WTC11 (cell line): ENCODE measurements at regions not wholly inside any gene's neighbourhood (a gene's known extent, or its start where the extent isn't known, plus 50 kb on each side); places are given as distances from the start of the nearest gene placed in this dataset.

Source experiments
- ATAC-seq: fragments of 200-7000 bp; cut with Tn5 transposase; 2 replicates; pipeline ENCODE4 v1.10.0; 2021; ENCODE audit warnings: mild to moderate bottlenecking, moderate library complexity
- CTCF ChIA-PET: fragments of 300-600 bp; sonication (Branson Sonifier 250); formaldehyde crosslinking; loops from one replicate; lab custom pipeline; 2021; ENCODE audit warnings: antibody characterized with exemption; lab: Charles Lee
- POLR2A ChIA-PET: fragments of 350-600 bp; sonication (Branson Sonifier 250); formaldehyde crosslinking; loops from one replicate; lab custom pipeline; 2021; ENCODE audit warnings: antibody characterized with exemption; lab: Charles Lee
- DNase-seq: peaks from one replicate; pipeline ENCODE4 v3.0.0; 2021; ENCODE audit warnings: low spot score
- H3K27ac Mint-ChIP-seq: 2 replicates; pipeline ENCODE4 v1.8.0; 2021; ENCODE audit warnings: mixed read lengths
- H3K27me3 Mint-ChIP-seq: 2 replicates; pipeline ENCODE4 v1.8.0; 2021; ENCODE audit warnings: low read depth, mild to moderate bottlenecking, moderate library complexity, mixed read lengths
- H3K36me3 Mint-ChIP-seq: 2 replicates; pipeline ENCODE4 v1.8.0; 2021; ENCODE audit warnings: mixed read lengths
- H3K4me1 Mint-ChIP-seq: 2 replicates; pipeline ENCODE4 v1.8.0; 2022; ENCODE audit warnings: mixed read lengths
- H3K4me3 Mint-ChIP-seq: 2 replicates; pipeline ENCODE4 v1.8.0; 2021; ENCODE audit warnings: mild to moderate bottlenecking, moderate library complexity, mixed read lengths
- H3K9me3 Mint-ChIP-seq: 2 replicates; pipeline ENCODE4 v1.8.0; 2021; ENCODE audit warnings: mixed read lengths
- ARID4B ChIP-seq: sonication (generic); formaldehyde crosslinking; IDR thresholded peaks from 2 replicates; pipeline ENCODE4 v1.8.0; 2023; ENCODE audit warnings: missing genetic modification reagents, mild to moderate bottlenecking, borderline replicate concordance
- ATF2 ChIP-seq: sonication (generic); formaldehyde crosslinking; IDR thresholded peaks from 2 replicates; pipeline ENCODE4 v1.8.1; 2022; ENCODE audit warnings: low read depth, missing genetic modification reagents, borderline replicate concordance
- CDX4 ChIP-seq: fragments of 250-450 bp; sonication (Bioruptor Pico); IDR thresholded peaks from 2 replicates; pipeline ENCODE4 v1.9.0; 2021; ENCODE audit warnings: moderate library complexity, mild to moderate bottlenecking, inconsistent platforms, borderline replicate concordance
- CREM ChIP-seq: sonication (generic); formaldehyde crosslinking; IDR thresholded peaks from 2 replicates; pipeline ENCODE4 v1.8.1; 2022; ENCODE audit warnings: mild to moderate bottlenecking, missing genetic modification reagents, moderate library complexity
- E2F1 ChIP-seq: sonication (generic); formaldehyde crosslinking; IDR thresholded peaks from 2 replicates; pipeline ENCODE4 v1.8.0; 2022; ENCODE audit warnings: mild to moderate bottlenecking, missing genetic modification reagents
- ESRRA ChIP-seq: sonication (generic); formaldehyde crosslinking; IDR thresholded peaks from 2 replicates; pipeline ENCODE4 v1.8.1; 2022; ENCODE audit warnings: mild to moderate bottlenecking, missing genetic modification reagents, borderline replicate concordance
- FOXJ3 ChIP-seq: sonication (generic); formaldehyde crosslinking; IDR thresholded peaks from 2 replicates; pipeline ENCODE4 v1.9.0; 2021; ENCODE audit warnings: missing genetic modification reagents, mild to moderate bottlenecking, borderline replicate concordance
- JAZF1 ChIP-seq: fragments of 250-450 bp; sonication (Bioruptor Pico); IDR thresholded peaks from 2 replicates; pipeline ENCODE4 v1.9.0; 2021; ENCODE audit warnings: moderate library complexity, mild to moderate bottlenecking, inconsistent platforms
- JUN ChIP-seq: sonication (generic); formaldehyde crosslinking; IDR thresholded peaks from 2 replicates; pipeline ENCODE4 v1.8.0; 2023; ENCODE audit warnings: mild to moderate bottlenecking, missing genetic modification reagents
- NR2C2 ChIP-seq: sonication (generic); formaldehyde crosslinking; IDR thresholded peaks from 2 replicates; pipeline ENCODE4 v1.8.0; 2022; ENCODE audit warnings: mild to moderate bottlenecking, missing genetic modification reagents
- PREB ChIP-seq: sonication (generic); formaldehyde crosslinking; IDR thresholded peaks from 2 replicates; pipeline ENCODE4 v1.8.1; 2022; ENCODE audit warnings: mild to moderate bottlenecking, missing genetic modification reagents, moderate library complexity, borderline replicate concordance
- PRRX2 ChIP-seq: fragments of 250-450 bp; sonication (Bioruptor Pico); IDR thresholded peaks from 2 replicates; pipeline ENCODE4 v1.8.0; 2021; ENCODE audit warnings: mild to moderate bottlenecking
- SOX15 ChIP-seq: fragments of 250-450 bp; sonication (Bioruptor Pico); IDR thresholded peaks from 2 replicates; pipeline ENCODE4 v1.9.0; 2021; ENCODE audit warnings: mild to moderate bottlenecking
- ZMAT4 ChIP-seq: fragments of 250-450 bp; sonication (Bioruptor Pico); IDR thresholded peaks from 2 replicates; pipeline ENCODE4 v1.9.0; 2021; ENCODE audit warnings: mild to moderate bottlenecking
- ZNF219 ChIP-seq: sonication (generic); formaldehyde crosslinking; IDR thresholded peaks from 2 replicates; pipeline ENCODE4 v1.8.0; 2023; ENCODE audit warnings: missing genetic modification reagents, mild to moderate bottlenecking, borderline replicate concordance
- ZNF416 ChIP-seq: fragments of 250-450 bp; sonication (Bioruptor Pico); IDR thresholded peaks from 2 replicates; pipeline ENCODE4 v1.9.0; 2021; ENCODE audit warnings: mild to moderate bottlenecking, inconsistent platforms
- ZNF423 ChIP-seq: fragments of 250-450 bp; sonication (Bioruptor Pico); IDR thresholded peaks from 2 replicates; pipeline ENCODE4 v2.1.2; 2022; ENCODE audit warnings: mild to moderate bottlenecking, moderate library complexity
- ZNF512 ChIP-seq: sonication (generic); formaldehyde crosslinking; IDR thresholded peaks from 2 replicates; pipeline ENCODE4 v1.8.1; 2022; ENCODE audit warnings: missing genetic modification reagents, borderline replicate concordance

GRCh38 chr1:73310797-73311381, 887.1 kb downstream of the LRRIQ3 start:
- peak; percentile 83 for ATAC-seq
- POLR2A ChIA-PET: no interaction called here
- H3K36me3 Mint-ChIP-seq: no peaks in the 10 kb centered on the region
- no peak for TF ChIP-seq ZMAT4
- no peak for TF ChIP-seq SOX15 (CRISPR knock-in tag)
- TF ChIP-seq ZNF219 (CRISPR knock-in tag): no peak
- no peak for TF ChIP-seq JAZF1 (CRISPR knock-in tag)
- no peak for TF ChIP-seq ZNF512 (CRISPR knock-in tag)
- TF ChIP-seq PREB (CRISPR knock-in tag): no peak
- no peak for TF ChIP-seq CDX4 (CRISPR knock-in tag)
- TF ChIP-seq E2F1 (CRISPR knock-in tag): no peak
- no peak for TF ChIP-seq ESRRA
- TF ChIP-seq FOXJ3 (CRISPR knock-in tag): no peak
- TF ChIP-seq, all 79 proteins: peak for 0
- Mint-ChIP-seq H3K4me1 (peaks cover 7% of the 10 kb centered on the region), H3K27me3 (no peaks in the 10 kb centered on the region), H3K4me3 (no peak overlapping the region), H3K27ac (peak overlapping the region; percentile 72), H3K9me3 (no peaks in the 10 kb centered on the region)
- CTCF ChIA-PET: no interaction called here
- DNase-seq: no peak

- peaks cover 7% of the 10 kb centered on the region for H3K4me1 Mint-ChIP-seq
- no peak overlapping the region for H3K27ac Mint-ChIP-seq
- CTCF ChIA-PET: no interaction called here
- no peaks in the 10 kb centered on the region for H3K36me3 Mint-ChIP-seq
- no peak for DNase-seq
- no peaks in the 10 kb centered on the region for H3K27me3 Mint-ChIP-seq
- TF ChIP-seq NR2C2 (CRISPR knock-in tag) (no peak), PRRX2 (CRISPR knock-in tag) (no peak), JUN (CRISPR knock-in tag) (no peak), ZNF423 (CRISPR knock-in tag) (no peak), ARID4B (CRISPR knock-in tag) (no peak), CREM (CRISPR knock-in tag) (no peak), ATF2 (CRISPR knock-in tag) (no peak), ZNF416 (CRISPR knock-in tag) (no peak)
- no peak for ATAC-seq
- POLR2A ChIA-PET: no interaction called here
- no peak overlapping the region for H3K4me3 Mint-ChIP-seq
- peaks cover 5% of the 10 kb centered on the region for H3K9me3 Mint-ChIP-seq
Measured at GRCh38 chr1:73306899-73307555, 890.9 kb downstream of the LRRIQ3 start.
